ENCODE measurements at regions not wholly inside any gene's neighbourhood (a gene's known extent, or its start where the extent isn't known, plus 50 kb on each side); places are given as distances from the start of the nearest gene placed in this dataset.

DNA sequence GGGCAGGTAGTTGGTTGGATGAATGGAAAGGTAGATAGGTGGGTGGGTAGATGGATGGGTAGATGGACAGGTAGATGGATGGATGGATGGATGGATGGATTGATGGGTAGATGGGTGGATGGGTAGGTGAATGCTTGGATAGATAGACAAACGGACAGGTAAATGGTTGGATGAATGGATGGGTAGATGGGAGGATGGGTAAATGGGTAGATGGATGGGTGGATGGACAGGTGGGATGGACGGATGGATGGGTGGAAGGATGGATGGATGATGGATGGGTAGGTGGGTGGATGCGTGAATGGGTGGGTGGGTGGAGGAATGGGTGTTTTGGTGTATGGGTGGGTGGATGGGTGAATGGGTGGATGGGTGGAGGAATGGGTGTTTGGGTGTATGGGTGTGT, 50.1 kb upstream of the ASAP2 start:
- ATAC-seq (no peak), DNase-seq (no peak)
- Histone ChIP-seq H3K27ac (no peak overlapping the region), H3K4me3 (no peak overlapping the region), H3K4me1 (peaks cover 13% of the 10 kb centered on the region), H3K9me3 (no peaks in the 10 kb centered on the region), H3K27me3 (ENCODE audit: low read depth) (no peaks in the 10 kb centered on the region), H3K36me3 (no peaks in the 10 kb centered on the region)
- TF ChIP-seq, protein P1, sequence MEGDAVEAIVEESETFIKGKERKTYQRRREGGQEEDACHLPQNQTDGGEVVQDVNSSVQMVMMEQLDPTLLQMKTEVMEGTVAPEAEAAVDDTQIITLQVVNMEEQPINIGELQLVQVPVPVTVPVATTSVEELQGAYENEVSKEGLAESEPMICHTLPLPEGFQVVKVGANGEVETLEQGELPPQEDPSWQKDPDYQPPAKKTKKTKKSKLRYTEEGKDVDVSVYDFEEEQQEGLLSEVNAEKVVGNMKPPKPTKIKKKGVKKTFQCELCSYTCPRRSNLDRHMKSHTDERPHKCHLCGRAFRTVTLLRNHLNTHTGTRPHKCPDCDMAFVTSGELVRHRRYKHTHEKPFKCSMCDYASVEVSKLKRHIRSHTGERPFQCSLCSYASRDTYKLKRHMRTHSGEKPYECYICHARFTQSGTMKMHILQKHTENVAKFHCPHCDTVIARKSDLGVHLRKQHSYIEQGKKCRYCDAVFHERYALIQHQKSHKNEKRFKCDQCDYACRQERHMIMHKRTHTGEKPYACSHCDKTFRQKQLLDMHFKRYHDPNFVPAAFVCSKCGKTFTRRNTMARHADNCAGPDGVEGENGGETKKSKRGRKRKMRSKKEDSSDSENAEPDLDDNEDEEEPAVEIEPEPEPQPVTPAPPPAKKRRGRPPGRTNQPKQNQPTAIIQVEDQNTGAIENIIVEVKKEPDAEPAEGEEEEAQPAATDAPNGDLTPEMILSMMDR (IDR thresholded peaks at IDR 0.05), result no peak
- intact Hi-C loops (cut with DNase I), result no loop called here

DNA sequence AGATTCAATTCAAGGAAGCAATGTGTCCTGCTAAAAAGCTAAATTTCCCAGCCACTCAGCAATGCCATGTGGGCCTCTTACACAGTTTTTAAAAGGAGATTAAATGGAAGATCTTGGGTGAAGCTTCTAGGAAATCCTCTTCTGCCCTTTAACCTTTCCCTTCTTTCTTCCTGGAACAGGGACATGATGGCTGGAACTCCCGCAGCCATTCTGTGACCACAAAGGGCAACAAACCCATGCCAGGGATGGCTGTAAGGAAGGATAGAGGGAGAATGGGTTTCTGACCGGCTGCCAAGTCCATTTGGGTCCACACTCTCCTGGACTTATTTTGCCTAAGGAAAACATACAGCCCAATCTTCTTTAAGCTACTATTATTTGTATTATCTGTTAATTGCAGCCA, 52.6 kb upstream of the ASAP2 start:
- Histone ChIP-seq H3K27ac (no peak overlapping the region), H3K9me3 (no peaks in the 10 kb centered on the region), H3K4me1 (peaks cover 13% of the 10 kb centered on the region), H3K36me3 (no peaks in the 10 kb centered on the region), H3K4me3 (no peak overlapping the region), H3K27me3 (ENCODE audit: low read depth) (no peaks in the 10 kb centered on the region)
- intact Hi-C loops (cut with DNase I), result no loop called here
- DNase-seq (no peak), ATAC-seq (no peak)
- TF ChIP-seq, protein P1 (IDR thresholded peaks at IDR 0.05), result no peak

DNA sequence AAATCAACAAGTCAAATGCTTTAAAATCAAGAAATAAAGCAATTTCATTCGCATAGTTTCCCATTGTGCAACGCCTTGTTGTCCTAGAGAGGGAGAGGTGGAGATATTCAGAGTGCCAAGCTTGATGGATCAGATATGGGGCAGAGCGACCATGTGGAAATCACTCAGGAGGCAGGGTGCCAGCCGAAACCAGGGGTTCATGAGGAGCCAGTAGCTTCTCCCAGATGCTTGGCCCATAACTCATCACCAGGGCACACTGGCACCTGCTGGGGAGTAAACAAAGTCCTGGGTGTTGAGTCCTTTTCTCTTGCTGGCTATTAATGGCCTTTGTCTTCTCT, 53.0 kb upstream of the ASAP2 start:
- no peaks in the 10 kb centered on the region for H3K27me3 ChIP-seq (ENCODE audit: low read depth)
- DNase-seq (no peak), ATAC-seq (no peak)

DNA sequence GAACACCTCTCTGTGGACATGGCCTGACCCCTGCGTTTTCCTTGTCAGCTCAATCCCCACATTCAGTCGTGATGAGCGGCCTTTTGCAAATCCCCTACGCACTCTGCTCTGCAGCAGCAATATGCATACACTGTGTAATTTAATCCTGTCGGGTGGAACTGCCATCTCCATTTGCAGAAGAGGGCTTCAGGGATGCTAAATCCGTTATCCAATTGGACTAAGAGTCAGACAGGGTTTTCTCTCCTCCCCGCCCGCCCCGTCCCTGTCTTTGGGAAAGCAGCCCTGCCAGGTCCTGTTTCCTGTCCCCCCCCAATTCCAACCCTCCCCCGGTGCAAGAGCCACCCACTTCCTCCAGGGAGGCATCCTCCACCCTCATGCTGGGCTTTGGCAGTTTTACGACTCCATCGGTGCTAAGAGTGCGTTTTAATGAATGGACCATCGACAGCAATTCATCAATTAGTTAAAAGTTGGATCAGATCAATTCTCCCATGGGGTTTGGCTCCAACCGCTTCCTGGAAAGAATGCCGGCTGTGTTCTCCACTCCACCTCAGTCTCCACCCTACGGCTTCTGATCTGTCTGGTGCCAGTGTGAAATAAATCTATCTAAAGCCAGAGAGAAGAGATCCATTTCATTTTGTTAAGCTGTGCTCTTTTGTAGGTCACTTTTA, 53.5 kb upstream of the ASAP2 start:
- Histone ChIP-seq H3K4me3 (no peak overlapping the region), H3K27me3 (ENCODE audit: low read depth) (no peaks in the 10 kb centered on the region), H3K36me3 (no peaks in the 10 kb centered on the region), H3K27ac (no peak overlapping the region), H3K9me3 (no peaks in the 10 kb centered on the region), H3K4me1 (peaks cover 13% of the 10 kb centered on the region)
- TF ChIP-seq, protein P1 (IDR thresholded peaks at IDR 0.05), result no peak
- ATAC-seq, result peak in 1 of 2 donors; percentile 47
- no peak for DNase-seq
- intact Hi-C loops (cut with DNase I), result no loop called here

More for the DNA sequence above, 53.0 kb upstream of the ASAP2 start:
- H3K4me3 ChIP-seq, result no peak overlapping the region
- no peak overlapping the region for H3K27ac ChIP-seq
- H3K4me1 ChIP-seq, result peaks cover 13% of the 10 kb centered on the region
- intact Hi-C loops (cut with DNase I), result no loop called here
- no peaks in the 10 kb centered on the region for H3K36me3 ChIP-seq
- TF ChIP-seq, protein P1 (IDR thresholded peaks at IDR 0.05), result no peak
- H3K9me3 ChIP-seq, result no peaks in the 10 kb centered on the region

DNA sequence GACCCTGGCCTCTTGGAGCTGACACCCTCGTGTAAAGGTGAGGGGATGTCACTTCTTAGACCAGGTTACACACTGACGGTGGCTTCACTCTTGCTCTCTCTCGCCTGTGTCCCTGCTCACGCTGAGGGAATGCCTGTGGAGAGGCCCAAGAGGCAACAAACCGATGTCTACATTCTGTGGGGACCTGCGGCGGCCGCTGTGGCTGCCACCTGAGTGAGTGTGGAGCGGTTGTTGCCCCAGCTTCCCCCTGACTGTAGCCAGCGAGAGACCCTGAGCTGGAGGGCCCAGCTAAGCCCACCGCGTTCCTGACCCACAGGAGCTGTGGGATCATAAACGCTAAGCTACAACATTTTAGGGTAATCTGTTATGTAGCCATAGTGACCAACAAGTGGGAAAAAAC, 55.7 kb upstream of the ASAP2 start:
- no peaks in the 10 kb centered on the region for H3K36me3 ChIP-seq
- ATAC-seq (no peak), DNase-seq (no peak)
- no peak overlapping the region for H3K4me3 ChIP-seq
- no peaks in the 10 kb centered on the region for H3K9me3 ChIP-seq
- TF ChIP-seq, protein P1 (IDR thresholded peaks at IDR 0.05), result no peak
- H3K4me1 ChIP-seq, result peaks cover 13% of the 10 kb centered on the region
- H3K27ac ChIP-seq, result no peak overlapping the region
- intact Hi-C loops (cut with DNase I), result no loop called here
- no peaks in the 10 kb centered on the region for H3K27me3 ChIP-seq (ENCODE audit: low read depth)

DNA sequence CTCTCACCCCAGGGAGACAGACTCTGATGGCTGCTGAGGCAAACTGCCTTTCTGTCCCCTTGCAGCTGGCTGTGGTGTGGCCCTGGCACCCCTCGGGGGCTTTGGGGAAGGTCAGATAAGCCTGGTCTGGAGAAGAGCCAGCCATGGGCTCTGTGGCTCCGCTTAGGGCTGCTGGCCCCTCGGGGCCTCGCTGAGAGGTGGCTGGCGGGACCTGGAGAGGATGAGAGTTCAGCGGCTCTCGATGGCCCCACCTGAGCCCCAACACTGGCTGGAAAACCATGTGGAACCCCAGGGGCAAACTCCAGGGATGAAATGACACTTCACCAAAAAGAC, 56.1 kb upstream of the ASAP2 start:
- intact Hi-C loops (cut with DNase I), result no loop called here
- DNase-seq (no peak), ATAC-seq (no peak)
- H3K27me3 ChIP-seq (ENCODE audit: low read depth), result no peaks in the 10 kb centered on the region
- H3K4me1 ChIP-seq, result peaks cover 13% of the 10 kb centered on the region
- TF ChIP-seq, protein P1 (IDR thresholded peaks at IDR 0.05), result no peak
- H3K27ac ChIP-seq, result no peak overlapping the region
- H3K4me3 ChIP-seq, result no peak overlapping the region
- H3K9me3 ChIP-seq, result no peaks in the 10 kb centered on the region
- H3K36me3 ChIP-seq, result no peaks in the 10 kb centered on the region

Measured in lower lobe of right lung (tissue), 2 donors.